GM23248 (cell line): ENCODE measurements at regions not wholly inside any gene's neighbourhood (a gene's known extent, or its start where the extent isn't known, plus 50 kb on each side); places are given as distances from the start of the nearest gene placed in this dataset.

ENCODE experiments used
- EZH2 ChIP-seq: fragments of 200-600 bp; sonication (generic); IDR thresholded peaks from 2 replicates; pipeline ENCODE4 v1.6.1; 2018; ENCODE audit warnings: antibody characterized with exemption, mild to moderate bottlenecking; ENCODE audit not compliant: insufficient read depth, poor library complexity, severe bottlenecking
- EZH2phosphoT487 ChIP-seq: fragments of 200-600 bp; sonication (generic); IDR thresholded peaks from 2 replicates; pipeline ENCODE4 v1.6.1; 2018; ENCODE audit warnings: antibody characterized with exemption, moderate library complexity, mild to moderate bottlenecking, low read depth; ENCODE audit not compliant: insufficient read depth

DNA sequence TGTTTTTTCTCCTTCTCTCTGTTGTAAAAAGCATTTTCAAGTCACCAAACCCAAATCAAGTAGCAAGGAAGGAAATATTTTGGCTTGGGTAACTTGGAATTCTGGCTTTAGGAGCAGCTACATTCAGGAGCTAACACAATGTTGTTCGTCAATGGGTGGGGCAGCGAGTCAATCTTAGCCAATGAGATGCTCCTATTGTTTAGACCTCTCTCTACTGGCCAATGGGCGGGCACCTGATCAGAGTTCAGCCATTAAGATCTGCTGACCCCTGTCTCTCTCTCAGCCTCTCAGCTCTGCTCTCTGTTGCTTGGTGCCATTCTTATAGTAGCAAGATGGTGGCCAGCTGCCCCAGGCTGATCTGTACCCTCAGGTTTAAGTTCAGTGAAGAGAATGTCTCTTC is 83.2 kb downstream of the IRX3 start:
- TF ChIP-seq EZH2phosphoT487 = no peak
- no peak for TF ChIP-seq EZH2
